ENCODE measurements at regions not wholly inside any gene's neighbourhood (a gene's known extent, or its start where the extent isn't known, plus 50 kb on each side); places are given as distances from the start of the nearest gene placed in this dataset.

DNA sequence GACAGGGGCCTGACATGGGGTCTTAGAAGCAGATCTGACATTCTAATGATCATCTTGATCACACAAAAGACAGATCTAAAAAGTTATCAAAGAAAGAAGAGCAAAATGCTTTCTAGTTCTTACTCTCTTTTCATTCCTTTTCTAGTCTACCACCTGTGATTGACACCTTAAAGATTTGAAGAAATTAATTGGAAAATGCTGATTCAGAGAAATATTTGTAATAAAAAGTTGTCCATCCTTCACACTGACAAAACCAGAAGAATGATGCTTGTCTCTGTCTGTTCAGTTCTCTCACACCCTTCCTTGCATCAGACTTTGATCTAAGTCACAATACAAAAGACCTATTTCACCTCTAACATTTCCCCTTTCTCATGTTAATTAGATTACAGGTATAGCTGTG, 182.4 kb downstream of the RAP2A start:
- H3K9me3 ChIP-seq (ENCODE audit: low read length) = no peaks in the 10 kb centered on the region
- H3K27me3 ChIP-seq (ENCODE audit: insufficient read depth, low read length) = no peaks in the 10 kb centered on the region
- H3K4me3 ChIP-seq (ENCODE audit: low read length) = no peak overlapping the region
- no peaks in the 10 kb centered on the region for H3K4me1 ChIP-seq (ENCODE audit: insufficient read depth, low read length)
- no peak overlapping the region for H2AFZ ChIP-seq (ENCODE audit: low read depth, low read length)
- no peaks in the 10 kb centered on the region for H3K36me3 ChIP-seq (ENCODE audit: insufficient read depth, low read length)

DNA sequence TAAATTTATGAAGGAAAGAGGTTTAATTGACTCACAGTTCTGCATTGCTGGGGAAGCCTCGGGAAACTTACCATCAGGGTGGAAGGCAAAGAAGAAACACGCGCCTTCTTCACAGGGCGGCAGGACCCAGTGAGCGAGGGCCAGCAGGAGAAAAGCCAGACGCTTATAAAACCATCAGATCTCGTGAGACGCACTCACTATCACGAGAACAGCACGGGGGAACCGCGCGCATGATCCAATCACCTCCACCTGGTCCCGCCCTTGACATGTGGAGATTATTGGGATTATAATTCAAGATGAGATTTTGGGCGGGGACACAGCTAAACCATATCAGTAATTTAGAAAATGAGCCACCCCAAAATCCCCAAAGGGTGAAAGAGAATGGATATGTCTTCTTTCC, 187.1 kb downstream of the RAP2A start:
- Histone ChIP-seq H3K27me3 (ENCODE audit: insufficient read depth, low read length) (no peaks in the 10 kb centered on the region), H3K36me3 (ENCODE audit: insufficient read depth, low read length) (no peaks in the 10 kb centered on the region), H3K4me3 (ENCODE audit: low read length) (no peak overlapping the region), H3K9me3 (ENCODE audit: low read length) (no peaks in the 10 kb centered on the region), H2AFZ (ENCODE audit: low read depth, low read length) (no peak overlapping the region), H3K4me1 (ENCODE audit: insufficient read depth, low read length) (no peaks in the 10 kb centered on the region)

DNA sequence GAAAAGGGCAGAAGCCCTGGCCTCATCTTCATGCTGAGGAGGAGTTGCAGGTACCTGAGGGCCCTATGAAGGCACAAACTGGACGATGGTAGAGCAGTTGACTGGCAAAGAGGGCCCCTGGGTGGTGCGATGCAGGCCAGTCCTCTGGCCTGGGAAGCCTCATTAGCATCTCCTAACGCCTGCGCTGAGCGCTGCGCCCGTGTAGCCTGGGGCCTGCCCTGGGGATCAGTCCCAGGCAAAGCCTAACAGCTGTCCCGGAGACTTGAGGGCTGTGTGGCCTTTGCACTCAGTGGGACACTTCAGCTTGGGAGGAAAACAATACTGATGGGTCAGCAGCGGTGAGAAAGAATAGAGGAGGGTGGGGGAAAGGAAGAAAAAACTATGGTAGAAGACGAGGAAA, 187.7 kb downstream of the RAP2A start:
- no peaks in the 10 kb centered on the region for H3K4me1 ChIP-seq (ENCODE audit: insufficient read depth, low read length)
- H3K4me3 ChIP-seq (ENCODE audit: low read length) = no peak overlapping the region
- H3K9me3 ChIP-seq (ENCODE audit: low read length) = no peaks in the 10 kb centered on the region
- H2AFZ ChIP-seq (ENCODE audit: low read depth, low read length) = no peak overlapping the region
- no peaks in the 10 kb centered on the region for H3K36me3 ChIP-seq (ENCODE audit: insufficient read depth, low read length)
- H3K27me3 ChIP-seq (ENCODE audit: insufficient read depth, low read length) = no peaks in the 10 kb centered on the region

DNA sequence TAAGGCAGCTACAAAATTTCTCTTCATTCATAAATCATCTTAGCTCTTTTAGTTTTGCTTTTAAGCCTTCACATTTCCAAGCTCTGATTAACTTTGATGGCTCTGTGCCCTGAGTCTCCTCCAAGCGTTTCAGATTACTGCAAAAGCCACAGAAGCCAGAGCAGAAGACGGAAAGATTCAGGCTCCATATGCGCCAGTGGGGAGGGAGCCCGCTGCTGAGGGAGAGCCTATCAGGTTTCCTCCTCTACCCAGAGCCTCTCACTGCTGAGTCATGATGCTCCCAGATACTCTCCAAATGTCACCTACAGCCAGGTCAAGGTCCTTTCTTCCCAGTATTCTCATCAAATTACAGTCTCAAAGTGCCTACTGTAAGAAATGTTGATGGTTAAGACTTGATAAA, 193.6 kb downstream of the RAP2A start:
- H3K27me3 ChIP-seq (ENCODE audit: insufficient read depth, low read length) = no peaks in the 10 kb centered on the region
- no peaks in the 10 kb centered on the region for H3K36me3 ChIP-seq (ENCODE audit: insufficient read depth, low read length)
- H3K9me3 ChIP-seq (ENCODE audit: low read length) = no peaks in the 10 kb centered on the region
- H2AFZ ChIP-seq (ENCODE audit: low read depth, low read length) = no peak overlapping the region
- H3K4me1 ChIP-seq (ENCODE audit: insufficient read depth, low read length) = no peaks in the 10 kb centered on the region
- H3K4me3 ChIP-seq (ENCODE audit: low read length) = no peak overlapping the region

DNA sequence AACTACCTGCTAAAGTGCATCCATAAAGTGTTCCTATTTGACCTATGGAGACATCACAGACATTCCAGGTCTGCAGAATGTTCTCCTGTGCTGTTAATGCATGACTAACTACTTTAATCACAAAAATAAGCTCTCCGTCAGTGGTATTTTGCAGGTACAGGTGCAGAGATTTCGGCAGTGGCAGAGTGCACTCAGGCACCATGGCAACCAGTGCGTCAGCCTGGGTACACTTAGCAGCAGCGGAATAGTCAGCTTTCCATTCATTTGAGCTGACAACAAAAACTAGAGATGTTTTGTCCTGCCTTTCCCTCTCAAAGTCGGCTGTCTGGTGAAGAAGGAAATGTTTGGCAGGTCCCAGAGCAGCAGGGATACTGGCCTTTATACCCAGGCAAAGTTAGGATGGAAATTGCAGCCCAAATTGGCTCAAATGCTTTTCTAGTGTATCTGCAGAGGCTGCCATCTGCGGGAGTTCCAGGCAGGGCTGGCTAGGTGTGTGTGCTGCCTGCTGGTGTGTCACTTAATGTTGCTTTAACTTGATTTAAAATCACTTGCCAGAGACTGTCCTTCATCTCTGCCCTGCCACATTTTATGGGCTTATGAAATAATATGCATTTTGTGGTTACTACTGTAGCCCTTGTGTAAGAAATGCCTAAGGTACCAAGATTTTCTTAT, 195.8 kb downstream of the RAP2A start:
- no peak overlapping the region for H2AFZ ChIP-seq (ENCODE audit: low read depth, low read length)
- no peaks in the 10 kb centered on the region for H3K4me1 ChIP-seq (ENCODE audit: insufficient read depth, low read length)
- H3K9me3 ChIP-seq (ENCODE audit: low read length) = no peaks in the 10 kb centered on the region
- H3K4me3 ChIP-seq (ENCODE audit: low read length) = no peak overlapping the region
- no peaks in the 10 kb centered on the region for H3K36me3 ChIP-seq (ENCODE audit: insufficient read depth, low read length)
- no peaks in the 10 kb centered on the region for H3K27me3 ChIP-seq (ENCODE audit: insufficient read depth, low read length)

DNA sequence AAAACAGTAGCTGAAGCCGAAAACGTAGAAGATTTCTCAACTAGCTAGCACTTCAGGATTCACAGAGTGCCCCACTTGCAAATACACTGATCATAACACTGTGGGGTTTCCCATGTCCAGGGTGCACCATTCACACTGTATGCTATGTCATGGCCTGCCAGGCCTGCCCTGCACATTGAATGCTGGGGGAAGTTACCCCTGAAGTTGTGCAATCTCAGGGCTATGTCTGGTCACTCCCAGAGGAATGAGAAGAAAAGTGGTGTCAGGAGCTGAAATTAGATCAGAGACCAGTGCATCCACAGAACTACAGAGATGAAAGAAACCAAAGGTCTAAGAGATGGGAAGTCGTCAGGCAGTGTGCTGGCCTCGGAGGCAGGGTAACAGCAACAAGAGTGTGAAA, 196.8 kb downstream of the RAP2A start:
- Histone ChIP-seq H3K4me3 (ENCODE audit: low read length) (no peak overlapping the region), H3K4me1 (ENCODE audit: insufficient read depth, low read length) (no peaks in the 10 kb centered on the region), H3K36me3 (ENCODE audit: insufficient read depth, low read length) (no peaks in the 10 kb centered on the region), H3K9me3 (ENCODE audit: low read length) (no peaks in the 10 kb centered on the region), H2AFZ (ENCODE audit: low read depth, low read length) (no peak overlapping the region), H3K27me3 (ENCODE audit: insufficient read depth, low read length) (no peaks in the 10 kb centered on the region)

DNA sequence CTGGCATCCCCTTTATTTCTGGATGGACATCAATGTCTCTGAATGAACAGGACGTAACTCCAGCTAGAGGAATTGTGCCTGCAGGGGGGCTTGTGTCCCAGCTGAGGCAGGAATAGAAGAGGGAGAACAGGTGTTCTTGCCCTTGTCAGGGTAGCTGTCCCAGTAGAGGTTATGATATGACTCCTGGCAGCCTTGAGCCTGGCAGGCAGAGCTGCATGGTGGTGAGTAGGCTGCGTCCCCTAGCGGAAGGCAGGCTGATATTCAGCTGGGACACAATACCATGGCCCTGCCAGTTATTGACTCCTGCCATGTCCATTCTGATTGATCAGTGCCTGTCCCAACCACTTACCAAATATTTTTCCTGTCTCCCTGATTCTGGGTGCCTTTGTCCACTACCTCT, 197.2 kb downstream of the RAP2A start:
- H3K9me3 ChIP-seq (ENCODE audit: low read length) = no peaks in the 10 kb centered on the region
- no peaks in the 10 kb centered on the region for H3K4me1 ChIP-seq (ENCODE audit: insufficient read depth, low read length)
- H3K36me3 ChIP-seq (ENCODE audit: insufficient read depth, low read length) = no peaks in the 10 kb centered on the region
- no peak overlapping the region for H3K4me3 ChIP-seq (ENCODE audit: low read length)
- no peaks in the 10 kb centered on the region for H3K27me3 ChIP-seq (ENCODE audit: insufficient read depth, low read length)
- no peak overlapping the region for H2AFZ ChIP-seq (ENCODE audit: low read depth, low read length)

DNA sequence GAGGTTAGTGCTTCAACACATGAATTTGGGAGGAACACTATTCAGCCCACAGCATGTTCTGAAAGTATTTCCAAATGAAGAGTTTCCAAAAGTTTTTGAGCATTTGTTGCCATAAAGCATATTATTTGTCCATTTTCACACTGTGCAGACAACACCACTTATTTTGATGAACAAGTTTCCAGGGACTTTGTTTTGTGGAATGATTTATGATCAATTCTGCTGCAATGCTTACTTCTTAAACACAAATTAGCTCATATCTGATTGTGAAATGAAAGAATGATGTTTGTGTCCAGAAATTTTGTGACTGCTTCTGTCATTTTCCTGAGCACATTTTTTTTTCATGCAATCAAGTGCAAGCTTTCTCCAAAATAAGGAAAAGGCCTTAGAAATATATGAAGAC, 205.3 kb downstream of the RAP2A start:
- Histone ChIP-seq H3K27me3 (ENCODE audit: insufficient read depth, low read length) (no peaks in the 10 kb centered on the region), H3K4me1 (ENCODE audit: insufficient read depth, low read length) (no peaks in the 10 kb centered on the region), H2AFZ (ENCODE audit: low read depth, low read length) (no peak overlapping the region), H3K36me3 (ENCODE audit: insufficient read depth, low read length) (no peaks in the 10 kb centered on the region), H3K4me3 (ENCODE audit: low read length) (no peak overlapping the region), H3K9me3 (ENCODE audit: low read length) (no peaks in the 10 kb centered on the region)

DNA sequence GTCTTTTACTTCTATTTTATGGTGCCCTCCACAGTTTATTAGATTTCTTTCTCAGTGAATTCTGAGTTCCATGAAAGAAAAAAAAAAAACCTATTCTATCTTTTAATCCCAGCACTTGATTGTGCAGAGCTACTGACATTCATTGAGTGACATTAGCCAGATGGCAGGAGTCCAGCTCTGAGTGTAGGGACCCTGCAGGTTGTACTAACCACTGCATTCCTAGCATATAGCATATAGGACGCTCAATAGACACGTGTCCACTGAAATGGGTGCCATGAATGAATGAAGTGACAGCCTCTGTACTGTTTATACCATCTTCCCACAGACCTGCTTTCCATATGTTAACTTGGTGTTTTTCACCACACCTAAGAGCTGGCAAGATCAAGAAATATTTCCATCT, 206.3 kb downstream of the RAP2A start:
- H3K27me3 ChIP-seq (ENCODE audit: insufficient read depth, low read length) = no peaks in the 10 kb centered on the region
- no peaks in the 10 kb centered on the region for H3K9me3 ChIP-seq (ENCODE audit: low read length)
- no peaks in the 10 kb centered on the region for H3K4me1 ChIP-seq (ENCODE audit: insufficient read depth, low read length)
- no peak overlapping the region for H3K4me3 ChIP-seq (ENCODE audit: low read length)
- no peak overlapping the region for H2AFZ ChIP-seq (ENCODE audit: low read depth, low read length)
- no peaks in the 10 kb centered on the region for H3K36me3 ChIP-seq (ENCODE audit: insufficient read depth, low read length)

DNA sequence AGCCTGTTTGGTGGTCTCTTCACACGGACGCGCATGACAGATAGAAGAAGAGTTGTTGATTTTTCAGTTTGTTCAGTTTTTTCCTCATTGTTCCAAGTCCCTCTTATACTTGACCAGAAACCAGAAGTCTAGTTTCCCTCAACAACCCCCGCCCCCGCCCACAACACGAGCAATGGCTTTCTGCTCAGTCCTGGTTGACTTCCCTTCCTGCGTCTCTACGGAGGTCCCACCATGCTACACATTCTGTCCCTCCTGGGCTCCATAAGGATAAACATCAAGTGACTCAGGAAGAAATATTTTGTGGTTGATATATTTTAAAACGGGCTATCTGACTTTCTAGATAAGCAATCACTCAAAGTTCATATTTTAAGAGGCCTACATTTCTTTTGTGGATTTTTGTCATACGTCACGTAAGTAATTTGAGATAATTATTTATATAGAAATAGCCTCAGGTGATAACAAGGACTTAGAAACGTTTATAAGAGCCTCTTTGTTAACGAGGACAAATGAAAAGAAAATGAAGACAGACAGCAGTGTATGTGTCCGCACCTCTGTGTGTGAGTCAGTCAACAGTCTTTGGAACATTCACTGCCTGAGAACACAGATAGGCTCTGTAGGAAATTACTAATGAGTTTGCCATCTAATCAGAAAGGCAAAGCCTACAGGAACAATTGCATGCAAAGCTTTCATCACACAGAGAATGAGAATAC, 214.4 kb downstream of the RAP2A start:
- Histone ChIP-seq H3K9me3 (ENCODE audit: low read length) (no peaks in the 10 kb centered on the region), H3K4me3 (ENCODE audit: low read length) (no peak overlapping the region), H3K4me1 (ENCODE audit: insufficient read depth, low read length) (no peaks in the 10 kb centered on the region)

DNA sequence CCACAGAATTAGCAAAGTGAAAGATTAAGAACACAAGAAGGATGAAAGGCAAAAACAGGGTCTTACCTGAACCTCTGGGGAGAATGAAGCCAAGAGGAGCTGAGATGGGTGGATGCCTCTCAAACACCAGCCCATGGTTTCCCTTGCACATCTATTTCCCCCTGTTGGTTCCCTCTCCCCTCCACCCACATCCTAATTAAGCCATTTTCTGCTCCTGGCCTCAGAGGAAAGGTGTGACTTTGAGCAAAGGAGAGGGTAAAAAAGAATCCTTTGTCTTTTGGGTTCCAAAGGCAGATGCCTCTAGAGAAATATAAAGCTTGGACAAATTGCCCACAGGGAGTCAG, 214.9 kb downstream of the RAP2A start:
- Histone ChIP-seq H2AFZ (ENCODE audit: low read depth, low read length) (no peak overlapping the region), H3K27me3 (ENCODE audit: insufficient read depth, low read length) (no peaks in the 10 kb centered on the region), H3K4me3 (ENCODE audit: low read length) (no peak overlapping the region), H3K4me1 (ENCODE audit: insufficient read depth, low read length) (no peaks in the 10 kb centered on the region), H3K9me3 (ENCODE audit: low read length) (no peaks in the 10 kb centered on the region), H3K36me3 (ENCODE audit: insufficient read depth, low read length) (no peaks in the 10 kb centered on the region)

More for the DNA sequence above, 214.4 kb downstream of the RAP2A start:
- H3K36me3 ChIP-seq (ENCODE audit: insufficient read depth, low read length) = no peaks in the 10 kb centered on the region
- no peak overlapping the region for H2AFZ ChIP-seq (ENCODE audit: low read depth, low read length)
- H3K27me3 ChIP-seq (ENCODE audit: insufficient read depth, low read length) = no peaks in the 10 kb centered on the region

DNA sequence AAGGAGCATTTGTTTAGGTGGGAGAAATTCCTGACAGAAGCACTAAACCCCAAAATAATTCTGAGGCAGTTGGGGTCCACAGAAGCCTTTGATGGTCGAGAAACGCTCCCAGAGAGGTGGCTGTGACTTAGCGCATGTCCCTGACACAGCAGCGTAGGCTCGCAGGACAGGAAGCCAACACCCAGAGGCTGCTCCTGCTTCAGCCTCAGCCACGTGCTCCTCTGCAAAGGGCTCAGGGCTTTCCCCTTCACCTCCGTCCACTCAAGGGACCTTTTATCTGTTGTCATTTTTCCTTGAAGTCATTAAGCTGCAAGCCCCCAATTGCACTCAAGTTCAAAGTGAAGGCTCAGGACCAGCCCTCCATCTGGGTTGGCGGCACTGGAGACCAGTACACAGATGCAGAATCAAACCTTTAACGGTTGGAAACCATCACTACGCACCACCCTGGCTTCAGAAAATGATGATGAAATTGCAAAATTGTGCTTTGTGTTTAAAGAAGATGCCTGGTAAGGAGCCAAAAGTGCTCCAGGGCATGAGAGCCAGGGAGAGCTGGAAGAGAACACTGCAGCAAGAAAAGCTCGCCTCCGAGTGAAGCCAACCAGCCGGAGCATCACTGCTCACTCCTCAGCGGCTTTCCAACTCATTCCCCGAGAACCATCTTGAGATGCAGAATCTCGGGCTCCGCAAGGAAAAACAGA, 219.6 kb downstream of the RAP2A start:
- Histone ChIP-seq H3K36me3 (ENCODE audit: insufficient read depth, low read length) (no peaks in the 10 kb centered on the region), H3K27me3 (ENCODE audit: insufficient read depth, low read length) (peaks cover 3% of the 10 kb centered on the region), H2AFZ (ENCODE audit: low read depth, low read length) (no peak overlapping the region)

DNA sequence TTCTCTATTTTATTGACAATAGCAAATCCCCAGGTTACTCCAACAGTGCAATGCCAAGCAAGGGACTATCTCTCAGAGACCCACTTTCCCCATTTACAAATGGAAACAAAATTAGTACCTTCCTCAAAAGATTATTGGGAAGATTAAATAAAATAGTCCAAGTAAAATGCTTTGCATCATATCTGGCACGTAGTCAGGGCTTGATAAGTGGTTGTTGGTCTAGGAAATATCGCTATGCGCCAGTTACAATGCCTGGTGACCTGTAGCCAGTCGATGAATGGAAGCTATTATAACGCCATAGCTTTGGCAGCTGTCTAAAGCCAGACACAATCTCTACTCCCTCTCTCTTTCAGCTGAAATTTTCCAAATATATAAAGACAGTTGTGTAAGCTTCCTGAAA, 220.3 kb downstream of the RAP2A start:
- H3K9me3 ChIP-seq (ENCODE audit: low read length) = no peaks in the 10 kb centered on the region
- no peak overlapping the region for H2AFZ ChIP-seq (ENCODE audit: low read depth, low read length)
- H3K4me3 ChIP-seq (ENCODE audit: low read length) = no peak overlapping the region
- H3K36me3 ChIP-seq (ENCODE audit: insufficient read depth, low read length) = no peaks in the 10 kb centered on the region
- H3K27me3 ChIP-seq (ENCODE audit: insufficient read depth, low read length) = peaks cover 3% of the 10 kb centered on the region
- no peaks in the 10 kb centered on the region for H3K4me1 ChIP-seq (ENCODE audit: insufficient read depth, low read length)

More for the DNA sequence above, 219.6 kb downstream of the RAP2A start:
- Histone ChIP-seq H3K9me3 (ENCODE audit: low read length) (no peaks in the 10 kb centered on the region), H3K4me1 (ENCODE audit: insufficient read depth, low read length) (no peaks in the 10 kb centered on the region), H3K4me3 (ENCODE audit: low read length) (no peak overlapping the region)

Data from neuron (in vitro differentiated cells).